ENCODE measurements at regions not wholly inside any gene's neighbourhood (a gene's known extent, or its start where the extent isn't known, plus 50 kb on each side); places are given as distances from the start of the nearest gene placed in this dataset.

GRCh38 chr16:51875834-51876600 is 670.9 kb downstream of the TOX3 start:
- no peak overlapping the region for H3K27ac Mint-ChIP-seq (ENCODE audit: low read depth, unreplicated experiment)
- ChIA-PET CTCF (interaction anchor here (0.6 kb wide), 1 partner anchor 102 kb away, joined by 3 read pairs; no protein-coding TSS in a partner anchor), POLR2A (no interaction called here)
- H3K27me3 Mint-ChIP-seq (ENCODE audit: insufficient read depth, unreplicated experiment): no peaks in the 10 kb centered on the region
- peaks cover 21% of the 10 kb centered on the region for H3K4me1 Mint-ChIP-seq (ENCODE audit: insufficient read depth, unreplicated experiment)
- H3K4me3 Mint-ChIP-seq (ENCODE audit: unreplicated experiment): no peak overlapping the region
- DNase-seq (ENCODE audit: unreplicated experiment): peak; percentile 25
- no peaks in the 10 kb centered on the region for H3K9me3 Mint-ChIP-seq (ENCODE audit: unreplicated experiment)
- no peak for TF ChIP-seq CTCF (IDR thresholded peaks at IDR 0.05; ENCODE audit: unreplicated experiment)
- no TSS peak for BruUV-seq (replicated peaks)
- H3K36me3 Mint-ChIP-seq (ENCODE audit: insufficient read depth, unreplicated experiment): no peaks in the 10 kb centered on the region
- intact Hi-C loops (cut with micrococcal nuclease): no loop called here

GRCh38 chr16:51872524-51872923 is 674.4 kb downstream of the TOX3 start:
- ChIA-PET CTCF (interaction anchor here (0.6 kb wide), 1 partner anchor 1041 kb away, joined by 5 read pairs; no protein-coding TSS in a partner anchor), POLR2A (interaction anchor here (2.2 kb wide), 1 partner anchor 8 kb away, joined by 6 read pairs; no protein-coding TSS in a partner anchor)
- no peaks in the 10 kb centered on the region for H3K27me3 Mint-ChIP-seq (ENCODE audit: insufficient read depth, unreplicated experiment)
- no peak for TF ChIP-seq CTCF (IDR thresholded peaks at IDR 0.05; ENCODE audit: unreplicated experiment)
- no peaks in the 10 kb centered on the region for H3K36me3 Mint-ChIP-seq (ENCODE audit: insufficient read depth, unreplicated experiment)
- no peak overlapping the region for H3K27ac Mint-ChIP-seq (ENCODE audit: low read depth, unreplicated experiment)
- H3K9me3 Mint-ChIP-seq (ENCODE audit: unreplicated experiment): no peaks in the 10 kb centered on the region
- H3K4me1 Mint-ChIP-seq (ENCODE audit: insufficient read depth, unreplicated experiment): peaks cover 29% of the 10 kb centered on the region
- BruUV-seq (replicated peaks): no TSS peak
- intact Hi-C loops (cut with micrococcal nuclease): no loop called here
- H3K4me3 Mint-ChIP-seq (ENCODE audit: unreplicated experiment): no peak overlapping the region
- DNase-seq (ENCODE audit: unreplicated experiment): no peak

GRCh38 chr16:51870296-51870854 is 676.6 kb downstream of the TOX3 start:
- CTCF ChIA-PET: interaction anchor here (0.5 to 1.1 kb wide), 2 partner anchors 14 to 768 kb away, joined by 3 read pairs; no protein-coding TSS in a partner anchor
- no peak for TF ChIP-seq CTCF (IDR thresholded peaks at IDR 0.05; ENCODE audit: unreplicated experiment)

GRCh38 chr16:51869176-51869575 is 677.8 kb downstream of the TOX3 start:
- H3K4me3 Mint-ChIP-seq (ENCODE audit: unreplicated experiment): no peak overlapping the region
- ChIA-PET CTCF (interaction anchor here (1.6 kb wide), 1 partner anchor 51 kb away, joined by 6 read pairs; no protein-coding TSS in a partner anchor), POLR2A (no interaction called here)
- no peaks in the 10 kb centered on the region for H3K27me3 Mint-ChIP-seq (ENCODE audit: insufficient read depth, unreplicated experiment)
- H3K9me3 Mint-ChIP-seq (ENCODE audit: unreplicated experiment): no peaks in the 10 kb centered on the region
- no peak for DNase-seq (ENCODE audit: unreplicated experiment)
- no peak for TF ChIP-seq CTCF (IDR thresholded peaks at IDR 0.05; ENCODE audit: unreplicated experiment)
- H3K4me1 Mint-ChIP-seq (ENCODE audit: insufficient read depth, unreplicated experiment): peaks cover 29% of the 10 kb centered on the region
- no peak overlapping the region for H3K27ac Mint-ChIP-seq (ENCODE audit: low read depth, unreplicated experiment)
- intact Hi-C loops (cut with micrococcal nuclease): no loop called here
- no TSS peak for BruUV-seq (replicated peaks)
- no peaks in the 10 kb centered on the region for H3K36me3 Mint-ChIP-seq (ENCODE audit: insufficient read depth, unreplicated experiment)

More at GRCh38 chr16:51870296-51870854, 676.6 kb downstream of the TOX3 start:
- Mint-ChIP-seq H3K4me3 (ENCODE audit: unreplicated experiment) (no peak overlapping the region), H3K4me1 (ENCODE audit: insufficient read depth, unreplicated experiment) (peaks cover 29% of the 10 kb centered on the region), H3K36me3 (ENCODE audit: insufficient read depth, unreplicated experiment) (no peaks in the 10 kb centered on the region), H3K9me3 (ENCODE audit: unreplicated experiment) (no peaks in the 10 kb centered on the region), H3K27ac (ENCODE audit: low read depth, unreplicated experiment) (no peak overlapping the region), H3K27me3 (ENCODE audit: insufficient read depth, unreplicated experiment) (no peaks in the 10 kb centered on the region)
- intact Hi-C loops (cut with micrococcal nuclease): no loop called here
- DNase-seq (ENCODE audit: unreplicated experiment): no peak
- BruUV-seq (replicated peaks): no TSS peak
- POLR2A ChIA-PET: no interaction called here
